K562 (cell line): ENCODE measurements at regions not wholly inside any gene's neighbourhood (a gene's known extent, or its start where the extent isn't known, plus 50 kb on each side); places are given as distances from the start of the nearest gene placed in this dataset.

Experiments used
- ATAC-seq: fragments of 200-7000 bp; cut with Tn5 transposase; 3 replicates; pipeline ENCODE4 v1.9.1; 2020; ENCODE audit warnings: moderate library complexity
- BruUV-seq: library from RNA; stranded (reverse); fragments of 400-500 nt; replicated peaks from 2 replicates; lab custom pipeline; 2021; lab: Mats Ljungman, UMichigan
- CTCF ChIA-PET: fragments of 300-600 bp; formaldehyde crosslinking; extraction: SDS; loops from one replicate; lab custom pipeline; 2021; ENCODE audit warnings: low intra/inter-chr PET ratio; lab: Yijun Ruan, JAX
- POLR2A ChIA-PET: fragments of 300-600, 350-650 bp; sonication (Branson Sonifier 250); formaldehyde crosslinking; extraction: SDS; loops from one replicate; lab custom pipeline; 2021; ENCODE audit warnings: antibody characterized with exemption, inconsistent platforms; lab: Yijun Ruan, JAX
- DNase-seq, 4 experiments: peaks; one replicate each; pipeline versions ENCODE4 v3.0.0 to v3.0.0-alpha.2; 2011 to 2018; ENCODE audit warnings: low spot score in 3 of 4, mixed read lengths in 3 of 4; ENCODE audit errors: extremely low read depth in 1 of 4
- FAIRE-seq: peaks from 2 replicates; lab custom pipeline; 2011; peaks lifted over from hg19 to GRCh38; lab: Jason Lieb, UNC
- H2AFZ ChIP-seq: 2 replicates; pipeline ENCODE4 v1.6.0; 2011; ENCODE audit warnings: low read depth, low read length, control low read depth, inconsistent platforms
- H3K27ac ChIP-seq: fragments of 200-600 bp; 3 replicates; pipeline ENCODE4 v1.8.0; 2011; ENCODE audit warnings: low read depth, mild to moderate bottlenecking, control low read depth, inconsistent platforms, low read length, moderate library complexity, mixed read lengths; ENCODE audit errors: extremely low read depth
- H3K27me3 ChIP-seq, 2 experiments: fragments of 300-600 bp in 1 of 2; 2 replicates in 1 of 2; 3 replicates in 1 of 2; pipeline versions ENCODE4 v1.6.0 to v1.8.0; 2011; ENCODE audit warnings: inconsistent platforms in 2 of 2, low read length in 2 of 2, mild to moderate bottlenecking in 1 of 2, mixed read lengths in 1 of 2, moderate library complexity in 1 of 2; ENCODE audit not compliant: control insufficient read depth in 2 of 2, insufficient read depth in 2 of 2
- H3K36me3 ChIP-seq: fragments of 300-600 bp; 3 replicates; pipeline ENCODE4 v1.8.0; 2011; ENCODE audit warnings: mild to moderate bottlenecking, low read length, inconsistent platforms; ENCODE audit not compliant: control insufficient read depth, insufficient read depth
- H3K4me1 ChIP-seq, 2 experiments: fragments of 200-600 bp in 1 of 2; replicated peaks in 1 of 2; 2 replicates in 1 of 2; 3 replicates in 1 of 2; pipeline versions ENCODE4 v1.5.1 to v1.8.0; 2011; ENCODE audit warnings: inconsistent platforms in 2 of 2, low read length in 2 of 2, mild to moderate bottlenecking in 1 of 2, mixed read lengths in 1 of 2, moderate library complexity in 1 of 2; ENCODE audit not compliant: control insufficient read depth in 2 of 2, insufficient read depth in 2 of 2
- H3K4me2 ChIP-seq: 2 replicates; pipeline ENCODE4 v1.6.1; 2011; ENCODE audit warnings: low read length, control low read depth, inconsistent platforms, mixed read lengths; ENCODE audit not compliant: insufficient read depth
- H3K4me3 ChIP-seq: fragments of 200-600 bp; sonication (generic), shearing (Covaris generic); 2 replicates; pipeline ENCODE4 v1.5.1; 2016; ENCODE audit warnings: control low read depth, inconsistent platforms
- H3K79me2 ChIP-seq: fragments of 200-600 bp; 3 replicates; pipeline ENCODE4 v1.8.0; 2011; ENCODE audit warnings: low read length, inconsistent platforms; ENCODE audit not compliant: control insufficient read depth, insufficient read depth
- H3K9ac ChIP-seq, 2 experiments: 2 replicates each; pipeline versions ENCODE4 v1.6.0 to v1.6.1; 2011; ENCODE audit warnings: low read depth in 2 of 2, low read length in 2 of 2, control low read depth in 1 of 2, inconsistent platforms in 1 of 2, mild to moderate bottlenecking in 1 of 2, mixed read lengths in 1 of 2; ENCODE audit not compliant: insufficient read depth in 1 of 2
- H3K9me1 ChIP-seq: one replicate; pipeline ENCODE4 v1.6.0; 2011; ENCODE audit warnings: inconsistent platforms, mild to moderate bottlenecking, low read length, moderate library complexity; ENCODE audit not compliant: control insufficient read depth, insufficient read depth
- H3K9me3 ChIP-seq: replicated peaks from 2 replicates; pipeline ENCODE4 v1.5.1; 2011; ENCODE audit warnings: low read depth, low read length, inconsistent platforms; ENCODE audit not compliant: control insufficient read depth, insufficient read depth
- H4K20me1 ChIP-seq: replicated peaks from 2 replicates; pipeline ENCODE4 v1.6.1; 2011; ENCODE audit warnings: low read length, inconsistent platforms, mixed read lengths; ENCODE audit not compliant: control insufficient read depth, insufficient read depth
- CEBPB ChIP-seq: fragments of 450-650 bp; IDR thresholded peaks from 2 replicates; pipeline ENCODE4 v1.6.1; 2016; ENCODE audit warnings: missing genetic modification characterization, missing compliant biosample characterization
- KDM5B ChIP-seq: fragments of 200-600 bp; sonication (generic); IDR thresholded peaks from 2 replicates; pipeline ENCODE4 v1.6.1; 2012; ENCODE audit warnings: low read depth, mild to moderate bottlenecking, moderate library complexity, low read length, control low read depth, inconsistent platforms; ENCODE audit not compliant: insufficient replicate concordance
- MECOM ChIP-seq: fragments of 250-450 bp; sonication (Bioruptor Pico); IDR thresholded peaks from 2 replicates; pipeline ENCODE4 v1.8.0; 2022; ENCODE audit warnings: inconsistent platforms
- NCOA2 ChIP-seq, 2 experiments: fragments of 450-650 bp; IDR thresholded peaks; 2 replicates each; pipeline ENCODE4 v1.6.1; 2018; ENCODE audit warnings: mild to moderate bottlenecking in 2 of 2, moderate library complexity in 1 of 2; ENCODE audit not compliant: partially characterized antibody in 2 of 2
- WGBS: fragments of 100-300 bp; shearing (Covaris generic); methylation state at CpG from one replicate; pipeline ENCODE4 v1.1.6; 2016; ENCODE audit warnings: low coverage, mixed read lengths; ENCODE audit not compliant: insufficient coverage; ENCODE audit errors: missing lambda C conversion rate; 5-methylcytosine and 5-hydroxymethylcytosine counted together
- in situ Hi-C: fragments of 300-500 bp; cut with MboI; formaldehyde crosslinking; loops from 4 replicates; pipeline ENCODE4 v1.15.0; 2018; ENCODE audit warnings: inconsistent platforms, mixed read lengths
- intact Hi-C: fragments of 100-400 bp; cut with micrococcal nuclease; formaldehyde crosslinking; loops from 2 replicates; pipeline ENCODE4 v1.14.2; 2022
- TF ChIP-seq, protein P1 (sequence below): fragments of 200-800 bp; sonication (Bioruptor generic); IDR thresholded peaks from 2 replicates; pipeline ENCODE4 v1.6.1; 2017; ENCODE audit warnings: missing genetic modification characterization, missing compliant biosample characterization

GRCh38 chr2:61702088-61702467 is 151.8 kb downstream of the FAM161A start:
- Histone ChIP-seq H3K4me2 (no peak overlapping the region), H3K27ac (no peak overlapping the region), H3K36me3 (no peaks in the 10 kb centered on the region), H3K4me1 (no peaks in the 10 kb centered on the region), H3K4me3 (no peak overlapping the region), H3K27me3 (no peaks in the 10 kb centered on the region), H4K20me1 (no peaks in the 10 kb centered on the region), H3K9me3 (no peaks in the 10 kb centered on the region), H3K79me2 (no peaks in the 10 kb centered on the region), H3K9me1 (no peaks in the 10 kb centered on the region), H3K9ac (no peak overlapping the region), H2AFZ (no peak overlapping the region)
- ChIA-PET CTCF (no interaction called here), POLR2A (interaction anchor here (1.0 to 1.1 kb wide), 2 partner anchors 9 kb away, joined by 3 read pairs; no protein-coding TSS in a partner anchor)
- BruUV-seq = no TSS peak
- 15% methylated on average over 2 of the region's 2 CpGs for WGBS
- no peak for FAIRE-seq
- intact Hi-C loops = no loop called here
- no peak for ATAC-seq
- TF ChIP-seq, protein P1, sequence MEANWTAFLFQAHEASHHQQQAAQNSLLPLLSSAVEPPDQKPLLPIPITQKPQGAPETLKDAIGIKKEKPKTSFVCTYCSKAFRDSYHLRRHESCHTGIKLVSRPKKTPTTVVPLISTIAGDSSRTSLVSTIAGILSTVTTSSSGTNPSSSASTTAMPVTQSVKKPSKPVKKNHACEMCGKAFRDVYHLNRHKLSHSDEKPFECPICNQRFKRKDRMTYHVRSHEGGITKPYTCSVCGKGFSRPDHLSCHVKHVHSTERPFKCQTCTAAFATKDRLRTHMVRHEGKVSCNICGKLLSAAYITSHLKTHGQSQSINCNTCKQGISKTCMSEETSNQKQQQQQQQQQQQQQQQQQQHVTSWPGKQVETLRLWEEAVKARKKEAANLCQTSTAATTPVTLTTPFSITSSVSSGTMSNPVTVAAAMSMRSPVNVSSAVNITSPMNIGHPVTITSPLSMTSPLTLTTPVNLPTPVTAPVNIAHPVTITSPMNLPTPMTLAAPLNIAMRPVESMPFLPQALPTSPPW (CRISPR knock-in tag) = no peak
- TF ChIP-seq CEBPB (tag) (peak; percentile 42), MECOM (CRISPR knock-in tag) (no peak), KDM5B (no peak), NCOA2 (IDR thresholded peaks at IDR 0.05; ENCODE audit: partially characterized antibody in 2 of 2) (no peak)
- DNase-seq = no peak
- in situ Hi-C loops = no loop called here
